ENCODE measurements at regions not wholly inside any gene's neighbourhood (a gene's known extent, or its start where the extent isn't known, plus 50 kb on each side); places are given as distances from the start of the nearest gene placed in this dataset.

DNA sequence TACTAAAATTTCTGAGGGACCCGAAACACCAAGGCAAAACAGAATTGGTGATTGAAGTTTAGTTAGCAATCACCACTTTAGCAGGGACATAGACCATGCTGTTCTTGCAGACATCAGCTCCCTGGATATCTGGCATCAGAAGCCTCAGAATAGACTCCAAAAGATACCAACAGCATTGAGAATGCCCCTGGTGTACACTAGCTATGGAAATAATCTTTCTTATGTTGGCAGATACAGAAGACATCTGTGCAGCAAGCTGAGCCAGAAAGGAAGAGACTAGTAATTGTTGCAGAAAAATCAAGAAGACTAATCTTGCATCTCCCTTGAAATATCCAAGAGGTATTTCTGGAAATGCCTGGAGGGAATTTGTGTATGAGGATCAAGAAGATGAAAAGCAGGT is 521.6 kb downstream of the TRHDE start:
- ATAC-seq (no peak), DNase-seq (no peak), FAIRE-seq (no peak)
- no peaks in the 10 kb centered on the region for H3K9me3 ChIP-seq
- H3K27me3 ChIP-seq: no peaks in the 10 kb centered on the region
- H3K4me1 ChIP-seq: no peaks in the 10 kb centered on the region
- 65 to 81% methylated on average over 1 of the region's 1 CpG for WGBS, 2 donors
- H3K4me3 ChIP-seq: no peak overlapping the region
- TF ChIP-seq, protein P1, sequence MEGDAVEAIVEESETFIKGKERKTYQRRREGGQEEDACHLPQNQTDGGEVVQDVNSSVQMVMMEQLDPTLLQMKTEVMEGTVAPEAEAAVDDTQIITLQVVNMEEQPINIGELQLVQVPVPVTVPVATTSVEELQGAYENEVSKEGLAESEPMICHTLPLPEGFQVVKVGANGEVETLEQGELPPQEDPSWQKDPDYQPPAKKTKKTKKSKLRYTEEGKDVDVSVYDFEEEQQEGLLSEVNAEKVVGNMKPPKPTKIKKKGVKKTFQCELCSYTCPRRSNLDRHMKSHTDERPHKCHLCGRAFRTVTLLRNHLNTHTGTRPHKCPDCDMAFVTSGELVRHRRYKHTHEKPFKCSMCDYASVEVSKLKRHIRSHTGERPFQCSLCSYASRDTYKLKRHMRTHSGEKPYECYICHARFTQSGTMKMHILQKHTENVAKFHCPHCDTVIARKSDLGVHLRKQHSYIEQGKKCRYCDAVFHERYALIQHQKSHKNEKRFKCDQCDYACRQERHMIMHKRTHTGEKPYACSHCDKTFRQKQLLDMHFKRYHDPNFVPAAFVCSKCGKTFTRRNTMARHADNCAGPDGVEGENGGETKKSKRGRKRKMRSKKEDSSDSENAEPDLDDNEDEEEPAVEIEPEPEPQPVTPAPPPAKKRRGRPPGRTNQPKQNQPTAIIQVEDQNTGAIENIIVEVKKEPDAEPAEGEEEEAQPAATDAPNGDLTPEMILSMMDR (IDR thresholded peaks at IDR 0.05): no peak
- H3K27ac ChIP-seq: no peak overlapping the region
- intact Hi-C loops (cut with DNase I): no loop called here
- H3K36me3 ChIP-seq: no peaks in the 10 kb centered on the region

DNA sequence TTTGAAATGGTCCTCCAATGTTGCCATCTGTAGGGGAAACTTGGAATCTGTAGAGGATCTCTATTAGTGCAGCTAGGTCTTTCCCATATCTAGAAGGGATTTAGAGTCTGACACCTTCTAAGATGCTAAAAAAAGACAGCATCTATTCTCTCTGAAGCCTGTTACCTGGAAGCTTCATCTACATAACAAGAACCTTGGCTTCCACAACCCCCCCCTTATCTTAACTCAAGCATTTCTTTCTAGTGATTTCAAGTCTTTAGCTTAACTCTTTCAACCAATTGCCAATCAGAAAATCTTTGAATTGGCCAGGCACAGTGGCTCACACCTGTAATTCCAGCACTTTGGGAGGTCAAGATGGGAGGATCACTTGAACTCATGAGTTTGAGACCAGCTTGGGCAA is 543.3 kb downstream of the TRHDE start:
- H3K27ac ChIP-seq: no peak overlapping the region
- intact Hi-C loops (cut with DNase I): no loop called here
- FAIRE-seq (no peak), ATAC-seq (no peak), DNase-seq (no peak)
- no peaks in the 10 kb centered on the region for H3K4me1 ChIP-seq
- TF ChIP-seq, protein P1 (IDR thresholded peaks at IDR 0.05): no peak
- no peaks in the 10 kb centered on the region for H3K9me3 ChIP-seq
- no peaks in the 10 kb centered on the region for H3K27me3 ChIP-seq
- no peak overlapping the region for H3K4me3 ChIP-seq
- no peaks in the 10 kb centered on the region for H3K36me3 ChIP-seq

DNA sequence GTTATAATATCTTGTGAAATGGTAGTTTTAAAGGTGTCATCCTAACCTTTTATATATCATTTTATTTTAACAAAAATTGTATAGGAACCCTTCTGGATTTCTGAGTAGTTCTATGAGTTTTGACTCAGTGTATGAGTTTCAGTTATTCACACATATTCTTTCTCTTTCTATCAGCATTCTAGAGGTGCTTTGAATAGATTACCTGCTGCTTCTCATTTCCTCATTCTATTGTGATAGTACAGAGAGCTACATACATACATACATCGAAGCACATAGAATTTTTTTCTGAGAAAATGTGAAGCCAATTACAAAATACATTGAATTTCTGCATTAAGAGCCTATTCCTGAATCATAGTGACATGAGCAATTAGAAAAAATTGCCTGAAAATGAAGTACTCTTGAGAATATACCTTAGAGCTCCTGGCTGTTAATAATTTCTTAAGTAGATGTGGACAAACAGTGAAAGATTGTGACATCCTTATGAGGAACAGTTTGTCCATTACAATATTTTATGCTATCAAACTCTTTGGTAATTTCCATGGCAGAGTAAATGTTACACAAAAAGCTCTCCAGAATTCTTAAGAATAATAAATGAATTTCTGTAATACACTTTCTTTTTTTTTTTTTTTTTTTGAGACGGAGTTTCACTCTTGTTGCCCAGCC is 556.6 kb downstream of the TRHDE start:
- Histone ChIP-seq H3K9me3 (no peaks in the 10 kb centered on the region), H3K27me3 (no peaks in the 10 kb centered on the region), H3K36me3 (no peaks in the 10 kb centered on the region), H3K27ac (no peak overlapping the region), H3K4me3 (no peak overlapping the region), H3K4me1 (peaks cover 0 to 6% (median 0%) of the 10 kb centered on the region in 3 donors)
- WGBS, 2 donors: 73 to 79% methylated on average over 2 of the region's 2 CpGs
- ATAC-seq (no peak), DNase-seq (no peak), FAIRE-seq (no peak)
- intact Hi-C loops (cut with DNase I): no loop called here
- TF ChIP-seq, protein P1 (IDR thresholded peaks at IDR 0.05): no peak

DNA sequence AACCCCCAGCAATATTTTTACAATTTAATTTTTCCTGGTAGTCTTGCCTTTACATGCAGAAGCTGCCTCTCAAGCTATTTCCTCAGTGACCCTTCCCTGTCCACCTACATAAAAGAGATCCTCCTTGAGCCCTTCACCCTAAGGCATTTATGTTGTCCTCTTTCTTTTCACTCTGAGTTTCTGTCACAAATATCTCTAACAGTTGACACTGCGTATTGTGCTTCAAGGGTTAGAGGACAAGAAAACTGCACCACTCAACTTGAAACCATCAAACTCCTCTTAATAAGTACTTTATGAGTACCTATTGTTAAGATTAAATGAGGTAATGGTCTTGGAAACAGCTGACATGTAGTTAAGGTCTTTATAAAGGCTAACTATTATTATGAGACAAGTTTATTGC is 557.7 kb downstream of the TRHDE start:
- intact Hi-C loops (cut with DNase I): no loop called here

DNA sequence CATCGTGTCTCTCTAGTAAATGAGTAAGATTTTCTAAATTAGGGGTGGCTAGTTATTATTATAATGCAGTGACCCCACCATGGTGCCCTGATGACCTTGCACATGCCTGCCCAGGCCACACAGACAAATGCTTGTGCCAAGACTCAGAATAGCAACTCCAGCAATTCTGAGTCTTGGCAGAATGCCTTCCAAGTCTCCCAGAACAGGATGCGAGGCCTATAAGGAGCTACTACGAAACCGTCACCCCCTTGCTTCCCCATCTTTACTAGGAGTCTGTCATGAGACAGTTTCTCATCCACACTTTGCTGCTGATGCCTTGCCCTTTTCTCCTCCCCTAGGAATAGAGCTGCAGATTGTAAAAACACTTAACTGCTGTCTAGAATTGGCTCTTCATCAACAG is 559.9 kb downstream of the TRHDE start:
- FAIRE-seq (no peak), DNase-seq (no peak), ATAC-seq (peak in 1 of 4 donors; percentile 49)
- Histone ChIP-seq H3K36me3 (no peaks in the 10 kb centered on the region), H3K4me1 (peaks cover 0 to 6% (median 0%) of the 10 kb centered on the region in 3 donors), H3K27me3 (no peaks in the 10 kb centered on the region), H3K4me3 (no peak overlapping the region), H3K27ac (no peak overlapping the region), H3K9me3 (no peaks in the 10 kb centered on the region)
- intact Hi-C loops (cut with DNase I): no loop called here
- WGBS, 2 donors: 78 to 85% methylated on average over 4 of the region's 4 CpGs
- TF ChIP-seq, protein P1 (IDR thresholded peaks at IDR 0.05): no peak

More for the DNA sequence above, 557.7 kb downstream of the TRHDE start:
- TF ChIP-seq, protein P1 (IDR thresholded peaks at IDR 0.05): no peak
- WGBS, 2 donors: 95% methylated on average over 1 of the region's 1 CpG
- no peak for FAIRE-seq
- no peak overlapping the region for H3K27ac ChIP-seq
- no peak for ATAC-seq
- no peak for DNase-seq
- no peaks in the 10 kb centered on the region for H3K9me3 ChIP-seq
- H3K4me3 ChIP-seq: no peak overlapping the region
- H3K27me3 ChIP-seq: no peaks in the 10 kb centered on the region
- H3K4me1 ChIP-seq: peaks cover 0 to 6% (median 0%) of the 10 kb centered on the region in 3 donors
- H3K36me3 ChIP-seq: no peaks in the 10 kb centered on the region
